ENCODE measurements at regions not wholly inside any gene's neighbourhood (a gene's known extent, or its start where the extent isn't known, plus 50 kb on each side); places are given as distances from the start of the nearest gene placed in this dataset.

DNA sequence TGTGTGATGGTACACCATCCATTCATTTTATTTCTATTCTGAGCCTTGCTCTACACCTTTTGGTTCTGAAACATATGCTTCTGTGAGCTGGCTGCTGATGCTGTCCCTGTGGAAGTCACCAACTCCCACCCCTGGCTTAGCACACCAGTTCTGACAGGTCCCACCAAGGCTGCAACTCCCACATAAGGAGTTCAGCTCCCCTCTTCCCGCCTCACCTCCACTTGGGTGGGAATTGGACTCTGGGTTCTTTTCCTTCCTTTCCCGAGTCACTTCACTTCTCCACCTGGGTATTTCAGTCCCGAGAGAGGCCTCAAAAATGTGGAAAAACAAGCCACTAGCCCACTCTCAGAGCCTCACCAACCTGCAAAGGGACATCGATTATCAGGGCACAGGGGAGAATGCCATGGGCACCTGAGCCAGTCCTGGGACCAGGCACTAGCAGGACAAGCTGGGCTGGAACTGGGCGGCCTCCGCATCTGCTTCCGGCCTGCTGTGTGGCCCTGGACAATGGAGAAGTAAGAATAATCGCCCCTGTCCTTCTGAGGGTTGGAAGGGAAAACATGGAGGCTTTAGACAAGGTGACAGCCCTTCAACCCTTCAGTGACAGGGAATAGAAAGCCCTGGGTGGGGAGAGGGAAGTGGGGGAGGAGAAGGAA lies 80.1 kb downstream of the IGLL1 start:
- TF ChIP-seq CTCF (IDR thresholded peaks at IDR 0.05) (no peak), POLR2AphosphoS5 (IDR thresholded peaks at IDR 0.05) (no peak), EP300 (IDR thresholded peaks at IDR 0.05) (no peak), POLR2A (IDR thresholded peaks at IDR 0.05) (no peak)
